Esophagus squamous epithelium (tissue), 5 donors: ENCODE measurements at regions not wholly inside any gene's neighbourhood (a gene's known extent, or its start where the extent isn't known, plus 50 kb on each side); places are given as distances from the start of the nearest gene placed in this dataset.
"Not testable (repeated sequence)": the region's sequence is repeated elsewhere in the genome, so short reads cannot be mapped to it uniquely, and the experiment has no call there.

Experiments used
- DNase-seq: peaks from one replicate; lab custom pipeline; 2025; lab: John Stamatoyannopoulos, UW
- H3K27ac ChIP-seq, 4 donors: fragments of 200-600 bp; sonication (generic); one replicate each; pipeline ENCODE4 v1.5.1; 2016 to 2019; ENCODE audit warnings: mild to moderate bottlenecking in 1 of 4
- H3K27me3 ChIP-seq, 4 donors: fragments of 200-600 bp; sonication (generic); 1 replicate in 3 of 4; 2 replicates in 1 of 4; pipeline versions ENCODE4 v1.5.1 to v1.6.0; 2017 to 2021; ENCODE audit warnings: antibody characterized with exemption in 1 of 4
- H3K36me3 ChIP-seq, 3 donors: fragments of 200-600 bp; sonication (generic); one replicate each; pipeline ENCODE4 v1.5.1; 2016 to 2019
- H3K4me1 ChIP-seq, 3 donors: fragments of 200-600 bp; sonication (generic); one replicate each; pipeline ENCODE4 v1.5.1; 2017 to 2019
- H3K4me3 ChIP-seq, 4 donors: fragments of 200-600 bp; sonication (generic); 1 replicate in 3 of 4; 2 replicates in 1 of 4; pipeline ENCODE4 v1.5.1; 2016 to 2019; ENCODE audit warnings: mild to moderate bottlenecking in 2 of 4, moderate library complexity in 1 of 4
- H3K9me3 ChIP-seq, 3 donors: fragments of 200-600 bp; sonication (generic); one replicate each; pipeline ENCODE4 v1.5.1; 2016 to 2019
- POLR2A ChIP-seq, 4 donors: fragments of 450-650 bp; IDR thresholded peaks; one replicate each; pipeline ENCODE4 v1.6.1; 2017; ENCODE audit warnings: antibody characterized with exemption in 4 of 4, mild to moderate bottlenecking in 4 of 4, moderate library complexity in 3 of 4
- WGBS, 2 donors: methylation state at CpG; one replicate each; pipeline ENCODE4 v1.1.5; 2018; 5-methylcytosine and 5-hydroxymethylcytosine counted together
- intact Hi-C: fragments of 100-400 bp; cut with DNase I; formaldehyde crosslinking; loops from one replicate; pipeline ENCODE4 v1.15.0; 2022
- TF ChIP-seq, protein P1 (sequence below), 6 experiments: fragments of 450-650 bp in 4 of 6; fragments of 200-600 bp in 2 of 6; sonication (generic) in 2 of 6; IDR thresholded peaks; one replicate each; pipeline ENCODE4 v1.5.1; 2016 to 2019; ENCODE audit warnings: antibody characterized with exemption in 6 of 6, mild to moderate bottlenecking in 4 of 6, moderate library complexity in 4 of 6
- donor health status: DM: yes; HTN: yes; CAD: no.

DNA sequence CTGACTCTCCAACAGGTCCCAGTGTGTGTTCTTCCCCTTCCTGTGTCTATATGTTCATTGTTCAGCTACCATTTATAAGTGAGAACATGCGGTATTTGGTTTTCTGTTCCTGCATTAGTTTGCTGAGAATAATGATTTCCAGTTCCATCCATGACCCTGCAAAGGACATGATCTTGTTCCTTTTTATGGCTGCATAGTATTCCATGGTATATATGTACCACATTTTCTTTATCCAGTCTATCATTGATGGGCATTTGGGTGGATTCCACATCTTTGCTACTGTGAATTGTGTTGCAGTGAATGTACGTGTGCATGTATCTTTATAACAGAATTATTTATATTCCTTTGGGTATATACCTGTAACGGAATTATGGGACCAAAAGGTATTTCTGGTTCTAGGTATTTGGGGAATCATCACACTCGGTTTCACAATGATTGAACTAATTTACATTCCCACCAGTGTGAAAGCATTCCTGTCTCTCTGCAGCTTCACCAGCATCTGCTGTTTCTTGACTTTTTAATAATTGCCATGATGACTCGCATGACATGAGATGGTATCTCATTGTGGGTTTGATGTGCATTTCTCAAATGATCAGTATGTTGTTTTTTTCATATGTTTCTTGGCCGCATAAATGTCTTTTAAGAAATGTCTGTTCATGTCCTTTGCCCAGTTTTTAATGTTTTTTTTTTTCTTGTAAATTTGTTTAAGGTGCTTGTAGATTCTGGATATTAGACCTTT is 60.2 kb downstream of the LSMEM1 start:
- DNase-seq = no peak
- Histone ChIP-seq H3K9me3 (no peaks in the 10 kb centered on the region), H3K27me3 (no peaks in the 10 kb centered on the region), H3K36me3 (no peaks in the 10 kb centered on the region), H3K4me1 (no peaks in the 10 kb centered on the region), H3K27ac (no peak overlapping the region), H3K4me3 (no peak overlapping the region)
- TF ChIP-seq, protein P1, sequence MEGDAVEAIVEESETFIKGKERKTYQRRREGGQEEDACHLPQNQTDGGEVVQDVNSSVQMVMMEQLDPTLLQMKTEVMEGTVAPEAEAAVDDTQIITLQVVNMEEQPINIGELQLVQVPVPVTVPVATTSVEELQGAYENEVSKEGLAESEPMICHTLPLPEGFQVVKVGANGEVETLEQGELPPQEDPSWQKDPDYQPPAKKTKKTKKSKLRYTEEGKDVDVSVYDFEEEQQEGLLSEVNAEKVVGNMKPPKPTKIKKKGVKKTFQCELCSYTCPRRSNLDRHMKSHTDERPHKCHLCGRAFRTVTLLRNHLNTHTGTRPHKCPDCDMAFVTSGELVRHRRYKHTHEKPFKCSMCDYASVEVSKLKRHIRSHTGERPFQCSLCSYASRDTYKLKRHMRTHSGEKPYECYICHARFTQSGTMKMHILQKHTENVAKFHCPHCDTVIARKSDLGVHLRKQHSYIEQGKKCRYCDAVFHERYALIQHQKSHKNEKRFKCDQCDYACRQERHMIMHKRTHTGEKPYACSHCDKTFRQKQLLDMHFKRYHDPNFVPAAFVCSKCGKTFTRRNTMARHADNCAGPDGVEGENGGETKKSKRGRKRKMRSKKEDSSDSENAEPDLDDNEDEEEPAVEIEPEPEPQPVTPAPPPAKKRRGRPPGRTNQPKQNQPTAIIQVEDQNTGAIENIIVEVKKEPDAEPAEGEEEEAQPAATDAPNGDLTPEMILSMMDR (IDR thresholded peaks at IDR 0.05) = no peak
- no peak for TF ChIP-seq POLR2A (IDR thresholded peaks at IDR 0.05)
- WGBS, 2 donors = 81 to 87% methylated on average over 6 of the region's 6 CpGs
- intact Hi-C loops = loop anchor here (10.0 kb wide), 1 partner anchor 884 kb away; no protein-coding TSS in a partner anchor

DNA sequence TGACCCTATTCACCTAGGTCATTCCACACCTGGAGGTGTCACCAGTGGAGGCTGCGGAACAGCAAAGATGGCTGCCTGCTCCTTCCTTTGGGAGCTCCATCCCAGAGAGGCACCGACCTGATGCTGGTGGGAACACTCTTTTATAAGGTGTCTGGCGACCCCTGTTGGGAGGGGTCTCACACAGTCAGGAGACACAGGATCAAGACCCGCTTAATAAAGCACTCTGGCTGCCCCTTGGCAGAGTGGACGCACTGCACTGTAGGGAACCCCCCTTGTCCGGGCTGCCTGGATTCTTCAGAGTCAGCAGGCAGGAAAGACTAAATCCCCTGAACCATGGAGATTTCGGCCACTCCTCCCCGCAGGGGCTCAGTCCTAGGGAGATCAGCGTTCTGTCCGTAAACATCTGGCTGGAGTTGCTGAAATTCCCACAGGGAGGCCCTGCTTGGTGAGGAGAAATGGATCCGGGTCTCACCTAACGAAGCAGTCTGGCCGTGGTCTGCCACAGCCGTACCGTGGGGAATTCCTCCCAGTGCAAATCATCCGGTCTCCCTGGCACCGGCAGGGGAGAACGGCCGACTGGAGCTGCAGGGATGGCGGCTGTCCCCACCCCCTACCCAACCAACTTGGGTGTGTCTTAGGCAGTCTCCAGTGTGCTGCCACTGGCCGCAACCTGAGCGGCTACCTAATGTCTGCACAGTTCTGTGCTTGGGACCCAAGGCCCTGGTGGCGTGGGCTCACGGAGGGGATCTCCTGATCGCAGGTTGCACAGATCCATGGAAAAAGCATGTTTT is 66.1 kb downstream of the LSMEM1 start:
- Histone ChIP-seq H3K9me3 (no peaks in the 10 kb centered on the region), H3K36me3 (no peaks in the 10 kb centered on the region), H3K27ac (no peak overlapping the region), H3K4me1 (no peaks in the 10 kb centered on the region), H3K4me3 (no peak overlapping the region), H3K27me3 (peaks cover 0 to 7% (median 0%) of the 10 kb centered on the region in 4 donors)
- TF ChIP-seq POLR2A (IDR thresholded peaks at IDR 0.05) = no peak
- TF ChIP-seq, protein P1 (IDR thresholded peaks at IDR 0.05) = no peak
- DNase-seq = no peak
- intact Hi-C loops = loop anchor here (10.0 kb wide), 1 partner anchor 878 kb away; no protein-coding TSS in a partner anchor
- WGBS, 2 donors = 76 to 78% methylated on average over 5 to 8 of the region's 25 CpGs

DNA sequence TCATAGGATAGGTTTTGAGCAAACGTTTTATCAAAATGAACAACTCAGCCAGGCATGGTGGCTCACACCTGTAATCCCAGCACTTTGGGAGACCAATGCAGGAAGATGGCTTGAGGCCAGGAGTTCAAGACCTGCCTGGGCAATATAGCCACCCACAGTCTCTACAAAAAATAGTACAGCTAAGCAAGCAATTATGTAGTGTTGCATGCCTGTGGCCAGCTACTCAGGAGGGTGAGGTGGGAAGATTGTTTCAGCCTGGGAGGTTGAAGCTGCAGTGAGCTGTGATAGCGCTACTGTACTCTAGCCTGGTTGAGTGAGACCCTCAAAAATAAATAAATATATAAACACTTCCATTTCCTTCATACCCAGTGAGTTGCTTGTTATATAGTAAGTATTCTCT is 67.1 kb downstream of the LSMEM1 start:
- Histone ChIP-seq H3K27ac (no peak overlapping the region), H3K4me3 (no peak overlapping the region), H3K27me3 (peaks cover 0 to 7% (median 0%) of the 10 kb centered on the region in 4 donors), H3K4me1 (no peaks in the 10 kb centered on the region), H3K36me3 (no peaks in the 10 kb centered on the region), H3K9me3 (no peaks in the 10 kb centered on the region)
- TF ChIP-seq POLR2A (IDR thresholded peaks at IDR 0.05) = no peak
- TF ChIP-seq, protein P1 (IDR thresholded peaks at IDR 0.05) = no peak
- no peak for DNase-seq
- WGBS, 2 donors = 46 to 70% methylated on average over 2 of the region's 2 CpGs
- intact Hi-C loops = loop anchor here (10.0 kb wide), 1 partner anchor 877 kb away; no protein-coding TSS in a partner anchor

DNA sequence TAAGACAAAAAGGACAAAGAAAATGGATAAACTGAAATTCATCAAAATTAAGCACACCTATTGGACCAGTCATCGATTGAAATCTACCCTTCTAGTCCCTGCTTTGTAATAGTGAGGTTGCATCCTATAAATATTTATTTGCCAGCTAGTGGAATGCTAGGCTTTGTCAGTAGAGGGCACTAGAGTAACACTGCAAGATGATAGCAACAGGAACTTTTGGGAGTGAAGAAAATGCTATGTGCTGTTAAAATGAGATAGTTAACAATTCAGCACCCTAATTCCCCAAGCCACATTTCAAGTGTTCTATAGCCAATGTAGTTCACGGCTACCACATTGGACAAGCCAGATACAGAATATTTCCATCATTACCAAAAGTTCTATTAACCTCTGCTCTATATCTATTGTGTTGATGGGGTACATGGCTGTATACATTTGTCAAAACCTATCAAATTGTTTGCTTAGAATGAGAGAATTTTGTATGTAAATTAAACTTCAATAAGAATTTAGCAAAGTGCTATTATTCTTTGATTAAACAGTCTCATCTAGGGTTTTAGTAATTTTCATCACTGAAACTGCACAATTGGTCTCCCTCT is 69.8 kb downstream of the LSMEM1 start:
- DNase-seq = no peak
- TF ChIP-seq, protein P1 (IDR thresholded peaks at IDR 0.05) = peak; percentile 35 to 92 (median 82)
- TF ChIP-seq POLR2A (IDR thresholded peaks at IDR 0.05) = no peak

DNA sequence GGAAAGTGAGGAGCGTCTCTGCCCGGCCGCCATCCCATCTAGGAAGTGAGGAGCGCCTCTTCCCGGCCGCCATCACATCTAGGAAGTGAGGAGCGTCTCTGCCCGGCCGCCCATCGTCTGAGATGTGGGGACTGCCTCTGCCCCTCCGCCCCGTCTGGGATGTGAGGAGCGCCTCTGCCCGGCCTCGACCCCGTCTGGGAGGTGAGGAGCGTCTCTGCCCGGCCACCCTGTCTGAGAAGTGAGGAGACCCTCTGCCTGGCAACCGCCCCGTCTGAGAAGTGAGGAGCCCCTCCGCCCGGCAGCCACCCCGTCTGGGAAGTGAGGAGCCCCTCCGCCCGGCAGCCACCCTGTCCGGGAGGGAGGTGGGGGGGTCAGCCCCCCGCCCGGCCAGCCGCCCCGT is 70.7 kb downstream of the LSMEM1 start:
- H3K27ac ChIP-seq, H3K4me3 ChIP-seq, H3K27me3 ChIP-seq, H3K9me3 ChIP-seq, DNase-seq, H3K4me1 ChIP-seq, H3K36me3 ChIP-seq: not testable (repeated sequence)
- WGBS, 2 donors = no CpG with 5 or more reads among the region's 30 CpGs
- intact Hi-C loops = loop anchor here (10.0 kb wide), 2 partner anchors 343 to 1143 kb away; no protein-coding TSS in a partner anchor

More for the DNA sequence above, 69.8 kb downstream of the LSMEM1 start:
- peaks cover 0 to 7% (median 0%) of the 10 kb centered on the region in 4 donors for H3K27me3 ChIP-seq
- no peaks in the 10 kb centered on the region for H3K9me3 ChIP-seq
- intact Hi-C loops = loop anchor here (10.0 kb wide), 2 partner anchors 344 to 1144 kb away; no protein-coding TSS in a partner anchor
- no peaks in the 10 kb centered on the region for H3K36me3 ChIP-seq
- no peak overlapping the region for H3K4me3 ChIP-seq
- no peaks in the 10 kb centered on the region for H3K4me1 ChIP-seq
- H3K27ac ChIP-seq = no peak overlapping the region
- 6 to 14% methylated on average over 2 of the region's 2 CpGs for WGBS, 2 donors
